ENCODE measurements at regions not wholly inside any gene's neighbourhood (a gene's known extent, or its start where the extent isn't known, plus 50 kb on each side); places are given as distances from the start of the nearest gene placed in this dataset.

- intact Hi-C loops (cut with micrococcal nuclease; ENCODE audit: unreplicated experiment), result no loop called here
- Histone ChIP-seq H2AFZ (ENCODE audit: low read length) (no peak overlapping the region), H3K36me3 (replicated peaks in 1 of 2; ENCODE audit: control insufficient read depth in 1 of 2, insufficient read depth in 2 of 2, low read length in 2 of 2) (no peaks in the 10 kb centered on the region), H4K20me1 (ENCODE audit: insufficient read depth, low read length) (no peaks in the 10 kb centered on the region), H3K9ac (ENCODE audit: insufficient read depth, low read depth, low read length) (no peak overlapping the region), H3K79me2 (ENCODE audit: insufficient read depth, low read length) (no peaks in the 10 kb centered on the region), H3K27ac (ENCODE audit: extremely low read length, insufficient read depth, low read length) (no peak overlapping the region), H3K27me3 (ENCODE audit: control insufficient read depth in 1 of 2, insufficient read depth in 2 of 2, low read length in 2 of 2) (no peaks in the 10 kb centered on the region), H3K4me2 (ENCODE audit: low read depth, low read length) (no peak overlapping the region), H3K4me1 (ENCODE audit: insufficient read depth, low read length) (no peaks in the 10 kb centered on the region), H3K4me3 (replicated peaks in 1 of 3; ENCODE audit: insufficient read depth in 1 of 3, low read depth in 2 of 3, low read length in 3 of 3) (no peak overlapping the region), H3K9me3 (ENCODE audit: low read length) (no peaks in the 10 kb centered on the region)
- in situ Hi-C loops (cut with HindIII; ENCODE audit: extremely low pct_ligation_motif_present, low pct_unique_long_range_greater_than_20kb), result no loop called here
- BruUV-seq (replicated peaks), result no TSS peak
- ChIA-PET POLR2A (no interaction called here), CTCF (ENCODE audit: low intra/inter-chr PET ratio, low total read pairs) (no interaction called here)
- 4% methylated on average over 3 of the region's 3 CpGs for WGBS (ENCODE audit: low lambda C conversion rate)
- no peak for ATAC-seq
- TF ChIP-seq ZNF10 (CRISPR knock-in tag; IDR thresholded peaks at IDR 0.05; ENCODE audit: borderline replicate concordance, low read depth) (no peak), NRL (CRISPR knock-in tag; IDR thresholded peaks at IDR 0.05; ENCODE audit: borderline replicate concordance) (no peak), ZNF530 (CRISPR knock-in tag; IDR thresholded peaks at IDR 0.05; ENCODE audit: low read depth) (no peak), DNMT1 (CRISPR knock-in tag; IDR thresholded peaks at IDR 0.05) (no peak), ZNF362 (CRISPR knock-in tag; IDR thresholded peaks at IDR 0.05; ENCODE audit: borderline replicate concordance) (no peak), PLRG1 (conservative IDR thresholded peaks at IDR 0.05) (no peak)
- no peak for DNase-seq (ENCODE audit: low spot score)
- FAIRE-seq, result no peak
Measured at GRCh38 chr3:87553058-87553457, 276.7 kb upstream of the POU1F1 start.

- Histone ChIP-seq H3K4me2 (ENCODE audit: low read depth, low read length) (no peak overlapping the region), H3K36me3 (replicated peaks in 1 of 2; ENCODE audit: control insufficient read depth in 1 of 2, insufficient read depth in 2 of 2, low read length in 2 of 2) (no peaks in the 10 kb centered on the region), H4K20me1 (ENCODE audit: insufficient read depth, low read length) (no peaks in the 10 kb centered on the region), H2AFZ (ENCODE audit: low read length) (no peak overlapping the region), H3K9ac (ENCODE audit: insufficient read depth, low read depth, low read length) (no peak overlapping the region), H3K4me3 (replicated peaks in 1 of 3; ENCODE audit: insufficient read depth in 1 of 3, low read depth in 2 of 3, low read length in 3 of 3) (no peak overlapping the region), H3K27ac (ENCODE audit: extremely low read length, insufficient read depth, low read length) (no peak overlapping the region), H3K4me1 (ENCODE audit: insufficient read depth, low read length) (no peaks in the 10 kb centered on the region), H3K79me2 (ENCODE audit: insufficient read depth, low read length) (no peaks in the 10 kb centered on the region), H3K27me3 (ENCODE audit: control insufficient read depth in 1 of 2, insufficient read depth in 2 of 2, low read length in 2 of 2) (no peaks in the 10 kb centered on the region), H3K9me3 (ENCODE audit: low read length) (no peaks in the 10 kb centered on the region)
- DNase-seq (ENCODE audit: low spot score) (no peak), ATAC-seq (no peak), FAIRE-seq (no peak)
- CTCF ChIA-PET (ENCODE audit: low intra/inter-chr PET ratio, low total read pairs), result no interaction called here
- in situ Hi-C loops (cut with HindIII; ENCODE audit: extremely low pct_ligation_motif_present, low pct_unique_long_range_greater_than_20kb), result no loop called here
- POLR2A ChIA-PET, result no interaction called here
- 2% methylated on average over 3 of the region's 3 CpGs for WGBS (ENCODE audit: low lambda C conversion rate)
- intact Hi-C loops (cut with micrococcal nuclease; ENCODE audit: unreplicated experiment), result no loop called here
- BruUV-seq (replicated peaks), result no TSS peak
- no peak for TF ChIP-seq TFAP4 (IDR thresholded peaks at IDR 0.05; ENCODE audit: borderline replicate concordance, low read depth)
- TF ChIP-seq ZNF33A (CRISPR knock-in tag; IDR thresholded peaks at IDR 0.05; ENCODE audit: borderline replicate concordance), result no peak
- TF ChIP-seq DZIP1 (CRISPR knock-in tag; IDR thresholded peaks at IDR 0.05), result no peak
- no peak for TF ChIP-seq ZFP62 (CRISPR knock-in tag; IDR thresholded peaks at IDR 0.05)
- no peak for TF ChIP-seq HNRNPK (IDR thresholded peaks at IDR 0.05; ENCODE audit: low read depth, low read length, poor library complexity, severe bottlenecking)
- no peak for TF ChIP-seq ZNF337 (CRISPR knock-in tag; IDR thresholded peaks at IDR 0.05; ENCODE audit: borderline replicate concordance, low read depth)
- TF ChIP-seq HOXA3 (CRISPR knock-in tag; IDR thresholded peaks at IDR 0.05), result no peak
- no peak for TF ChIP-seq BATF2 (CRISPR knock-in tag; IDR thresholded peaks at IDR 0.05)
- no peak for TF ChIP-seq TRIM24 (CRISPR knock-in tag; IDR thresholded peaks at IDR 0.05)
Measured at GRCh38 chr3:87550892-87551291, 274.5 kb upstream of the POU1F1 start.

Measured in HepG2 (cell line).